ENCODE measurements at regions not wholly inside any gene's neighbourhood (a gene's known extent, or its start where the extent isn't known, plus 50 kb on each side); places are given as distances from the start of the nearest gene placed in this dataset.
A peak's percentile ranks its signal among the peaks of the same experiment; 100 is the strongest.

DNA sequence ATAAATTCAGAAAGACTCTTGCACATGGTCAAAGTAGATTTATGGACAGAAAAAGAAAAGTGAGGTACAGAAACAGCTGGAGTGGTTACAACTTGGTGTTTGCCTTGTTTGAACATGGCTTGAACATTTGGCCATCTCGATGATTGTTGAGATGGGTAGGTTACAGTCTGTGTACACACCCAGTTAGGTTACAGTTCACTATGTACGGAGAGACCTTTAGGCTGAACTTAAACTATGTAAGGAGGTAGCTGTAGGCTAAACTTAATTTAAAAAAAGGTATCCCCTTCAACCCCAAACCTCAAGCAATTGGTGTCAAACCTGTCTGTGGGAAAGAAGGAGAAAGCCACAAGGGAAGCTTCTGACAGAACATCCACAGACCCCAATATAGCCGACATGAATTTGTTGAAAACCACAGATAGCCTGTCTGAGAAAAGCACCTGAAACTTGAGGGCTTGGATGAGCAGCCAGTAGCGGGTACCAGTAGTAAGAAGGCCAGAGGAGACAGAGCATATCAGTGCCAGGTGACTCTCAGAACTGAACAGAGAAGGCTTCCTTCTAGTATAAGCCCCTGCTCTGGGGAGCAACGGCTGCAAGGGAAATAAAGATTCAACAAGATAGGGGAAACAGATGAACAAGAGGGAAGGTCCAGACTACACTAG is 247.9 kb upstream of the GALNTL6 start:
- no peaks in the 10 kb centered on the region for H3K4me1 ChIP-seq
- DNase-seq (no peak), ATAC-seq (no peak)
- intact Hi-C loops (cut with DNase I): no loop called here
- TF ChIP-seq, protein P1, sequence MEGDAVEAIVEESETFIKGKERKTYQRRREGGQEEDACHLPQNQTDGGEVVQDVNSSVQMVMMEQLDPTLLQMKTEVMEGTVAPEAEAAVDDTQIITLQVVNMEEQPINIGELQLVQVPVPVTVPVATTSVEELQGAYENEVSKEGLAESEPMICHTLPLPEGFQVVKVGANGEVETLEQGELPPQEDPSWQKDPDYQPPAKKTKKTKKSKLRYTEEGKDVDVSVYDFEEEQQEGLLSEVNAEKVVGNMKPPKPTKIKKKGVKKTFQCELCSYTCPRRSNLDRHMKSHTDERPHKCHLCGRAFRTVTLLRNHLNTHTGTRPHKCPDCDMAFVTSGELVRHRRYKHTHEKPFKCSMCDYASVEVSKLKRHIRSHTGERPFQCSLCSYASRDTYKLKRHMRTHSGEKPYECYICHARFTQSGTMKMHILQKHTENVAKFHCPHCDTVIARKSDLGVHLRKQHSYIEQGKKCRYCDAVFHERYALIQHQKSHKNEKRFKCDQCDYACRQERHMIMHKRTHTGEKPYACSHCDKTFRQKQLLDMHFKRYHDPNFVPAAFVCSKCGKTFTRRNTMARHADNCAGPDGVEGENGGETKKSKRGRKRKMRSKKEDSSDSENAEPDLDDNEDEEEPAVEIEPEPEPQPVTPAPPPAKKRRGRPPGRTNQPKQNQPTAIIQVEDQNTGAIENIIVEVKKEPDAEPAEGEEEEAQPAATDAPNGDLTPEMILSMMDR (IDR thresholded peaks at IDR 0.05): no peak
- H3K36me3 ChIP-seq: no peaks in the 10 kb centered on the region
- H3K9me3 ChIP-seq: no peaks in the 10 kb centered on the region
- no peaks in the 10 kb centered on the region for H3K27me3 ChIP-seq
- H3K27ac ChIP-seq: no peak overlapping the region
- no peak overlapping the region for H3K4me3 ChIP-seq

DNA sequence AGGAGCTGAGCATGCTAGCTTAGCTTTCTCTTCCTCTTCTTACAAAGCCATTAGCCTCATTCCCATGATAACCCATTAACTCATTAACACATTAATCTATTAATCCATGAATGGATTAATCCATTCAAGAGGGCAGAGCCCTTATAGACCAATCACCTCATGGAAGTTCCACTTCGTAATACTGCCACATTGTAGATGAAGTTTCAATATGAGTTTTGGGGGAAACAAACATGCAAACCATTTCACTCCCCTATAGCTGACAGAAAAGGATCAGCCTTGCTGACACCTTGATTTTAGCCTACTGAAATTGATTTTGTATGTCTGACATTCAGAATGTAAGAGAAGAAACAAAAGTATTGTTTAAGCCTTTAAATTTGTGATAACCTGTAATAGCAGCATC is 251.8 kb upstream of the GALNTL6 start:
- Histone ChIP-seq H3K4me3 (no peak overlapping the region), H3K27ac (no peak overlapping the region), H3K36me3 (no peaks in the 10 kb centered on the region), H3K27me3 (no peaks in the 10 kb centered on the region), H3K9me3 (no peaks in the 10 kb centered on the region), H3K4me1 (no peaks in the 10 kb centered on the region)
- TF ChIP-seq, protein P1 (IDR thresholded peaks at IDR 0.05): no peak
- intact Hi-C loops (cut with DNase I): no loop called here
- DNase-seq: no peak
- no peak for ATAC-seq

DNA sequence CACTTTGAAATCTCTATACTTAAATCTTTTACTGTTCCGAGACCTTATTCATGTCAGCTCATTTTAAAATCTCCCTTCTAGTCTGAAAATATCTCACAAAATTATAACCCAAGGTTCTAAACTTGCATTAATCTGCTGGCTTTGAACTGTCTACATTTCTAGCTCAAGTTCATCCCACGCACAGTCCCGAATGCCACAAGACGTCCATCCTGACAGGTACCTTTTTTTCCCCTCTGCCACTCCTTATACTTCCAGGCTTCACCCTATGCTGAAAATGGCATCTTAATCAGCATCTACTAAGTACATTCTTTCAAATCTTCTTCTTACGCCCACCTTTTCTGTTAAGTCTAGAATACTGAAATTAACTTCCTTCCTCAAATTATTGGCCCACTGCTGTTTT is 259.2 kb upstream of the GALNTL6 start:
- Histone ChIP-seq H3K36me3 (no peaks in the 10 kb centered on the region), H3K9me3 (no peaks in the 10 kb centered on the region), H3K27ac (no peak overlapping the region), H3K4me3 (no peak overlapping the region), H3K4me1 (no peaks in the 10 kb centered on the region), H3K27me3 (no peaks in the 10 kb centered on the region)
- TF ChIP-seq, protein P1 (IDR thresholded peaks at IDR 0.05): no peak
- intact Hi-C loops (cut with DNase I): no loop called here
- ATAC-seq (no peak), DNase-seq (no peak)

DNA sequence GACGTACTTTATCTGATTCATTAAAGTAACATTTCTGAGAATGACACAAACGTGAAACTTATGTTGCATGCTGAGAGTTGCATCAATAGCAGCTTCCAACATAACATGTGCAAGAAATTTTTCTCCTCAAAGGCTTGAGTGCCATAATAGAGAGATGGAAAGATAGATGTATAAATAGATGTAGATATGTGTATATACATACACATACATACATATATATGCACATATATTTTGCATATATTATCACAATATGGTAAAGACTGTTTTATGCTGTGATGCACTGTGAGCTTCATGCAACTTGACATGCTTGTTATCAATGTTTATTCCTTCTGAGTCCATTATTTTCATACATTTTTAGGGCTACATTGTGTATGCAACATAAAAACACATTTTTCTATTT is 270.6 kb upstream of the GALNTL6 start:
- no peaks in the 10 kb centered on the region for H3K27me3 ChIP-seq
- ATAC-seq: no peak
- intact Hi-C loops (cut with DNase I): no loop called here
- H3K36me3 ChIP-seq: no peaks in the 10 kb centered on the region
- no peak for DNase-seq
- H3K27ac ChIP-seq: no peak overlapping the region
- H3K4me3 ChIP-seq: no peak overlapping the region
- no peaks in the 10 kb centered on the region for H3K4me1 ChIP-seq
- TF ChIP-seq, protein P1 (IDR thresholded peaks at IDR 0.05): no peak
- no peaks in the 10 kb centered on the region for H3K9me3 ChIP-seq

DNA sequence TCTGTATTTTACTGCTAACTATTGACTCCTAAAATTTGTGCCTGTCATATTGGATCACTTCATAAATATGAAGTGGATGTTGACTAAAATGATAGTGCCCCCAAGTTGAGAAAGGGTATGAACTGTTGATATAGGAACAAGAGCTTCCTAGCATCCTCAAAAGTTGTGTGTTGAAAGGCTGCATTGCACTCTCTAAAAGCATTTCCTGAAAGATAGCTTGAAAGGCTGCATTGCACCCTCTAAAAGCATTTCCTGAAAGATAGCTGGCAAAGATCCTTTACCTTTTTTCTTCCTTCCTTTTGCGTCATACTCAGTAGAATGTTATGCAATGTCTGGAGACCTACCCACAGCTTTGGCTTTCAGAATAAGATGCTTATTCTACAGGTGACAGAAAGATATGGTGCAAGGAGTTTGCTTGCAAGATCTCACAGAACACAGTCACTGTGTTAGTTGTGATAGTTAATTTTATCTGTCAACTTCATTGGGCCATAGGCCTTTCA is 274.6 kb upstream of the GALNTL6 start:
- no peaks in the 10 kb centered on the region for H3K27me3 ChIP-seq
- peak; percentile 46 for ATAC-seq

More for the DNA sequence above, 274.6 kb upstream of the GALNTL6 start:
- H3K4me3 ChIP-seq: no peak overlapping the region
- intact Hi-C loops (cut with DNase I): no loop called here
- no peak overlapping the region for H3K27ac ChIP-seq
- no peaks in the 10 kb centered on the region for H3K36me3 ChIP-seq
- TF ChIP-seq, protein P1 (IDR thresholded peaks at IDR 0.05): no peak
- DNase-seq: no peak
- no peaks in the 10 kb centered on the region for H3K4me1 ChIP-seq
- H3K9me3 ChIP-seq: no peaks in the 10 kb centered on the region
